GM23338 (cell line): ENCODE measurements at regions not wholly inside any gene's neighbourhood (a gene's known extent, or its start where the extent isn't known, plus 50 kb on each side); places are given as distances from the start of the nearest gene placed in this dataset.

Source experiments
- CTCF ChIP-seq, 2 experiments: fragments of 200-600 bp in 1 of 2; sonication (generic) in 1 of 2; conservative IDR thresholded peaks; 2 replicates each; pipeline versions ENCODE4 v1.5.1 to v1.6.1; 2016 to 2017; ENCODE audit warnings: antibody characterized with exemption in 2 of 2, low read depth in 2 of 2, mild to moderate bottlenecking in 2 of 2, moderate library complexity in 1 of 2
- ETS1 ChIP-seq: IDR thresholded peaks from 2 replicates; pipeline ENCODE4 v1.6.1; 2016; ENCODE audit warnings: antibody characterized with exemption
- EZH2 ChIP-seq: fragments of 200-600 bp; sonication (generic); IDR thresholded peaks from one replicate; pipeline ENCODE4 v1.8.0; 2017; ENCODE audit warnings: antibody characterized with exemption, mild to moderate bottlenecking, low read depth; ENCODE audit not compliant: unreplicated experiment
- JUNB ChIP-seq: IDR thresholded peaks from one replicate; pipeline ENCODE4 v1.6.1; 2016; ENCODE audit warnings: antibody characterized with exemption; ENCODE audit not compliant: unreplicated experiment
- POLR2AphosphoS5 ChIP-seq: IDR thresholded peaks from 2 replicates; pipeline ENCODE4 v1.6.1; 2016; ENCODE audit warnings: antibody characterized with exemption, low read depth
- STAT1 ChIP-seq: IDR thresholded peaks from one replicate; pipeline ENCODE4 v1.6.1; 2016; ENCODE audit warnings: antibody characterized with exemption; ENCODE audit not compliant: unreplicated experiment
- ZNF331 ChIP-seq: fragments of 250-450 bp; sonication (Bioruptor Pico); IDR thresholded peaks from 2 replicates; pipeline ENCODE4 v1.5.0; 2020; ENCODE audit warnings: low read depth, mild to moderate bottlenecking, moderate library complexity
- TF ChIP-seq, protein P1 (sequence below): IDR thresholded peaks from one replicate; pipeline ENCODE4 v1.6.1; 2018; ENCODE audit warnings: antibody characterized with exemption; ENCODE audit not compliant: unreplicated experiment

GRCh38 chr11:4197112-4197511, 102.5 kb downstream of the RRM1 start:
- TF ChIP-seq CTCF (conservative IDR thresholded peaks at IDR 0.05; ENCODE audit: low read depth in 2 of 2) (no peak), ZNF331 (CRISPR knock-in tag) (no peak), EZH2 (no peak), POLR2AphosphoS5 (no peak), ETS1 (no peak), JUNB (no peak), STAT1 (no peak)
- TF ChIP-seq, protein P1, sequence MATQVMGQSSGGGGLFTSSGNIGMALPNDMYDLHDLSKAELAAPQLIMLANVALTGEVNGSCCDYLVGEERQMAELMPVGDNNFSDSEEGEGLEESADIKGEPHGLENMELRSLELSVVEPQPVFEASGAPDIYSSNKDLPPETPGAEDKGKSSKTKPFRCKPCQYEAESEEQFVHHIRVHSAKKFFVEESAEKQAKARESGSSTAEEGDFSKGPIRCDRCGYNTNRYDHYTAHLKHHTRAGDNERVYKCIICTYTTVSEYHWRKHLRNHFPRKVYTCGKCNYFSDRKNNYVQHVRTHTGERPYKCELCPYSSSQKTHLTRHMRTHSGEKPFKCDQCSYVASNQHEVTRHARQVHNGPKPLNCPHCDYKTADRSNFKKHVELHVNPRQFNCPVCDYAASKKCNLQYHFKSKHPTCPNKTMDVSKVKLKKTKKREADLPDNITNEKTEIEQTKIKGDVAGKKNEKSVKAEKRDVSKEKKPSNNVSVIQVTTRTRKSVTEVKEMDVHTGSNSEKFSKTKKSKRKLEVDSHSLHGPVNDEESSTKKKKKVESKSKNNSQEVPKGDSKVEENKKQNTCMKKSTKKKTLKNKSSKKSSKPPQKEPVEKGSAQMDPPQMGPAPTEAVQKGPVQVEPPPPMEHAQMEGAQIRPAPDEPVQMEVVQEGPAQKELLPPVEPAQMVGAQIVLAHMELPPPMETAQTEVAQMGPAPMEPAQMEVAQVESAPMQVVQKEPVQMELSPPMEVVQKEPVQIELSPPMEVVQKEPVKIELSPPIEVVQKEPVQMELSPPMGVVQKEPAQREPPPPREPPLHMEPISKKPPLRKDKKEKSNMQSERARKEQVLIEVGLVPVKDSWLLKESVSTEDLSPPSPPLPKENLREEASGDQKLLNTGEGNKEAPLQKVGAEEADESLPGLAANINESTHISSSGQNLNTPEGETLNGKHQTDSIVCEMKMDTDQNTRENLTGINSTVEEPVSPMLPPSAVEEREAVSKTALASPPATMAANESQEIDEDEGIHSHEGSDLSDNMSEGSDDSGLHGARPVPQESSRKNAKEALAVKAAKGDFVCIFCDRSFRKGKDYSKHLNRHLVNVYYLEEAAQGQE: no peak
